Upper lobe of right lung (tissue), 1 donor: ENCODE measurements at regions not wholly inside any gene's neighbourhood (a gene's known extent, or its start where the extent isn't known, plus 50 kb on each side); places are given as distances from the start of the nearest gene placed in this dataset.

Experiments
- ATAC-seq: fragments of 200-7000 bp; cut with Tn5 transposase; one replicate; pipeline ENCODE4 v1.9.1; 2020; ENCODE audit warnings: mild to moderate bottlenecking, moderate library complexity
- DNase-seq: peaks from one replicate; pipeline ENCODE4 v3.0.0-alpha.2; 2020
- H3K27ac ChIP-seq: fragments of 200-600 bp; one replicate; pipeline ENCODE4 v1.8.0; 2022
- H3K27me3 ChIP-seq: fragments of 200-600 bp; one replicate; pipeline ENCODE4 v1.8.0; 2022; ENCODE audit warnings: mild to moderate bottlenecking
- H3K36me3 ChIP-seq: fragments of 200-600 bp; one replicate; pipeline ENCODE4 v1.8.0; 2022
- H3K4me1 ChIP-seq: fragments of 200-600 bp; one replicate; pipeline ENCODE4 v1.8.0; 2022
- H3K4me3 ChIP-seq: fragments of 200-600 bp; one replicate; pipeline ENCODE4 v1.8.0; 2022; ENCODE audit warnings: mild to moderate bottlenecking
- H3K9me3 ChIP-seq: fragments of 200-600 bp; one replicate; pipeline ENCODE4 v1.8.0; 2022
- CTCF ChIP-seq: fragments of 200-600 bp; IDR thresholded peaks from one replicate; pipeline ENCODE4 v1.8.0; 2022; ENCODE audit warnings: antibody characterized with exemption
- intact Hi-C: fragments of 100-400 bp; cut with DNase I; formaldehyde crosslinking; loops from one replicate; pipeline ENCODE4 v1.11.0; 2022
- donor health status: DM: no; HTN: yes; CAD: no; lungs with severe emphysema.

- Histone ChIP-seq H3K4me3 (no peak overlapping the region), H3K27ac (no peak overlapping the region), H3K36me3 (no peaks in the 10 kb centered on the region), H3K9me3 (no peaks in the 10 kb centered on the region), H3K4me1 (no peaks in the 10 kb centered on the region), H3K27me3 (peaks cover 4% of the 10 kb centered on the region)
- intact Hi-C loops: no loop called here
- ATAC-seq (no peak), DNase-seq (no peak)
- TF ChIP-seq CTCF: no peak
Observed at GRCh38 chr1:209215826-209216225, 367.7 kb upstream of the CAMK1G start.

DNA sequence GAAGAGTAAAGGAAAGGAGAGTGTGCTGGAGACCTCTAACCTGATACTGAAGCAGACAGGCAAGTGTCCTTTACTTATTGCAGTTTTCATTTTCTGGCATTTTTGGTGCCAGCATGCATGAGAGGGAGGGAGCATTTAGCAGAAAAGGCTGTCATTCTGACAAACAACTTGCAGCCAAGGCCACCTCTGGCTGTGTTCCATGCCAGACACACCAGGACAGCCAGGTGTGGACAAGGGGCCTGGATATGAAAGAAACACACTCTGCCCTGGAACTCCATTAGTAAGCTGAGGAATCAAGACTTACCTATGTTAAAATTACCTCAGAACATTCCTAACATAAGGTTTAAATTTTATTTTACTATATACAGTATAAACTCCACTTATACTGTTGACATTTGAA, 365.4 kb upstream of the CAMK1G start:
- Histone ChIP-seq H3K27me3 (no peaks in the 10 kb centered on the region), H3K9me3 (no peaks in the 10 kb centered on the region), H3K27ac (no peak overlapping the region), H3K4me1 (no peaks in the 10 kb centered on the region), H3K36me3 (no peaks in the 10 kb centered on the region), H3K4me3 (no peak overlapping the region)
- intact Hi-C loops: no loop called here
- DNase-seq (no peak), ATAC-seq (no peak)
- no peak for TF ChIP-seq CTCF

- intact Hi-C loops: no loop called here
- Histone ChIP-seq H3K36me3 (no peaks in the 10 kb centered on the region), H3K4me3 (no peak overlapping the region), H3K9me3 (no peaks in the 10 kb centered on the region), H3K4me1 (no peaks in the 10 kb centered on the region), H3K27ac (no peak overlapping the region), H3K27me3 (no peaks in the 10 kb centered on the region)
- no peak for DNase-seq
- ATAC-seq: no peak
- TF ChIP-seq CTCF: no peak
Observed at GRCh38 chr1:209218981-209219380, 364.5 kb upstream of the CAMK1G start.

DNA sequence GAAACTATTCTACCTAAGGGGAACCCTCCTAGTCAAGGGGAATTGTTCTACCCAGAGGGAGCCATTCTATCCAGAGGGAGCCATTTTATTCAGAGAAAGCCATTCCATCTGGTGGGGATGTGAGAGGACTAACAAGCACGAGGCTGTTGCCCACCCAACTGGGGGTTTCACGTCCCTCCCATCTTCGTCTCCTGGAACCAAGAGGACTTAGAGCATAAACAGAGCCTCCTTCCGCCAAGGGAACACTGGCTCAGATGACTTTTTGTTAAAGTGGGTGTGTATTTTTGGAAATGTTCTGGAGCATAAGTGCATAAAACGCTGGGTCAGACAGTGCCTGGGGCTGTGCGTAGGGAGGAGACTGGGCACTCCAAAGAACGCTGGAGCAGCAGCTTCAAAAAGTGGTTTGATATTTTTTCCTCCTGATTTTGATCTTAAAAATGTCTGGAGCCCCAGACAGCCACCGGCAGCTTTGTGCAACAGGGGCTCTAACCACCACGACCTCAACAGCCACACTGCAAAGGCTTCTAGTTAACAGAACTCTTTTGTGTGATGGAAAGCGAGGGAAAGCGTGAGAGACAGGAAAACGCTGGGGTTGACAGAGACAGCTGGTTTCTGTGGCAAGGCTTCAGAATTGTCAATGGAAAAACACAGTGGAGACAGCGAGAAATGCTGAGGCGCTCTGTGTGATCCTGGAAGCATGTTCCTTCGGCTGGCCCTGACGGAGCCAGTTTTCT, 363.6 kb upstream of the CAMK1G start:
- H3K36me3 ChIP-seq: no peaks in the 10 kb centered on the region
- no peak overlapping the region for H3K4me3 ChIP-seq
- peak; percentile 52 for ATAC-seq
- no peak overlapping the region for H3K27ac ChIP-seq
- TF ChIP-seq CTCF: no peak
- H3K27me3 ChIP-seq: no peaks in the 10 kb centered on the region
- H3K4me1 ChIP-seq: no peaks in the 10 kb centered on the region
- intact Hi-C loops: no loop called here
- no peaks in the 10 kb centered on the region for H3K9me3 ChIP-seq
- DNase-seq: no peak

- Histone ChIP-seq H3K9me3 (no peaks in the 10 kb centered on the region), H3K4me3 (no peak overlapping the region), H3K27me3 (no peaks in the 10 kb centered on the region), H3K27ac (no peak overlapping the region), H3K36me3 (no peaks in the 10 kb centered on the region), H3K4me1 (no peaks in the 10 kb centered on the region)
- no peak for DNase-seq
- intact Hi-C loops: no loop called here
- no peak for TF ChIP-seq CTCF
- ATAC-seq: no peak
Observed at GRCh38 chr1:209222826-209223225, 360.7 kb upstream of the CAMK1G start.

DNA sequence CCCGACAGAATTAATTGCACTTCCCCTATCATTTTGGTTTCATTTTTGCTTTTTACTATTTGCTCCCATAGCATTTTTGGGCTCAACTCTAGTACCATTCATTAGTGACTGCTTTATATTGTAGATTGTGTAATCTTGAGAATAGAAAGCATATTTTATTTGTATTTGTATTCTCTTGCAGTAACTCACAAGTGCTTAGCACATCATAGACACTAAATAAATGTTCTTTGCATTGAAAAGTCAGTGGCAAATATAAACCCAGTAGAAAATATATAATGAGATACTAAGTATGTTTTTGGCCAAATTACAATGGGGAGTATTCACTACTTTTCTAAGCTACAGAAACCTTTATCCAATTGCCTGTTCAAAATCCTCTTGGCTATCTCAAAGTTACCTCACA, 359.7 kb upstream of the CAMK1G start:
- DNase-seq: no peak
- Histone ChIP-seq H3K4me3 (no peak overlapping the region), H3K9me3 (no peaks in the 10 kb centered on the region), H3K27ac (no peak overlapping the region), H3K36me3 (no peaks in the 10 kb centered on the region), H3K4me1 (no peaks in the 10 kb centered on the region), H3K27me3 (no peaks in the 10 kb centered on the region)
- no peak for ATAC-seq
- no peak for TF ChIP-seq CTCF
- intact Hi-C loops: no loop called here
